ENCODE measurements at regions not wholly inside any gene's neighbourhood (a gene's known extent, or its start where the extent isn't known, plus 50 kb on each side); places are given as distances from the start of the nearest gene placed in this dataset.

DNA sequence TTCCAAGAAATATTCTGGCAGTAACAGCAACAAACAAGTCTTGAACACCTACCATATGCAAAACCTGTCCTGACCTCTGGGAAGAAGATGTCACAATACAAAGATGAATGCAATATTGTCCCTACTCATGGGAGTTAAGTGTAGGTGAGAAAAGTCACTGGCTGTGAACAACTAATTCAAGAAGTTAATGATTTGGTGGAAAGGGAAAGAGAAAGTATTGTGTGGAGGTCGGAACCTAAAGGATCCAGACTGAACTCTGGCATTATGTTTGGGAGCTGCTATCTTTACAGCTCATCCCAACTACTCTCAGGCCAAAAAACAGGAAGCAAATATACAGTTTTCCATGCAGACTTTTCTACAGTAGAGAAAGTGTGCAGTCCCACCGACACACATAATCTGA is 285.3 kb upstream of the PRDM1 start (continued):
- TF ChIP-seq, protein P1, sequence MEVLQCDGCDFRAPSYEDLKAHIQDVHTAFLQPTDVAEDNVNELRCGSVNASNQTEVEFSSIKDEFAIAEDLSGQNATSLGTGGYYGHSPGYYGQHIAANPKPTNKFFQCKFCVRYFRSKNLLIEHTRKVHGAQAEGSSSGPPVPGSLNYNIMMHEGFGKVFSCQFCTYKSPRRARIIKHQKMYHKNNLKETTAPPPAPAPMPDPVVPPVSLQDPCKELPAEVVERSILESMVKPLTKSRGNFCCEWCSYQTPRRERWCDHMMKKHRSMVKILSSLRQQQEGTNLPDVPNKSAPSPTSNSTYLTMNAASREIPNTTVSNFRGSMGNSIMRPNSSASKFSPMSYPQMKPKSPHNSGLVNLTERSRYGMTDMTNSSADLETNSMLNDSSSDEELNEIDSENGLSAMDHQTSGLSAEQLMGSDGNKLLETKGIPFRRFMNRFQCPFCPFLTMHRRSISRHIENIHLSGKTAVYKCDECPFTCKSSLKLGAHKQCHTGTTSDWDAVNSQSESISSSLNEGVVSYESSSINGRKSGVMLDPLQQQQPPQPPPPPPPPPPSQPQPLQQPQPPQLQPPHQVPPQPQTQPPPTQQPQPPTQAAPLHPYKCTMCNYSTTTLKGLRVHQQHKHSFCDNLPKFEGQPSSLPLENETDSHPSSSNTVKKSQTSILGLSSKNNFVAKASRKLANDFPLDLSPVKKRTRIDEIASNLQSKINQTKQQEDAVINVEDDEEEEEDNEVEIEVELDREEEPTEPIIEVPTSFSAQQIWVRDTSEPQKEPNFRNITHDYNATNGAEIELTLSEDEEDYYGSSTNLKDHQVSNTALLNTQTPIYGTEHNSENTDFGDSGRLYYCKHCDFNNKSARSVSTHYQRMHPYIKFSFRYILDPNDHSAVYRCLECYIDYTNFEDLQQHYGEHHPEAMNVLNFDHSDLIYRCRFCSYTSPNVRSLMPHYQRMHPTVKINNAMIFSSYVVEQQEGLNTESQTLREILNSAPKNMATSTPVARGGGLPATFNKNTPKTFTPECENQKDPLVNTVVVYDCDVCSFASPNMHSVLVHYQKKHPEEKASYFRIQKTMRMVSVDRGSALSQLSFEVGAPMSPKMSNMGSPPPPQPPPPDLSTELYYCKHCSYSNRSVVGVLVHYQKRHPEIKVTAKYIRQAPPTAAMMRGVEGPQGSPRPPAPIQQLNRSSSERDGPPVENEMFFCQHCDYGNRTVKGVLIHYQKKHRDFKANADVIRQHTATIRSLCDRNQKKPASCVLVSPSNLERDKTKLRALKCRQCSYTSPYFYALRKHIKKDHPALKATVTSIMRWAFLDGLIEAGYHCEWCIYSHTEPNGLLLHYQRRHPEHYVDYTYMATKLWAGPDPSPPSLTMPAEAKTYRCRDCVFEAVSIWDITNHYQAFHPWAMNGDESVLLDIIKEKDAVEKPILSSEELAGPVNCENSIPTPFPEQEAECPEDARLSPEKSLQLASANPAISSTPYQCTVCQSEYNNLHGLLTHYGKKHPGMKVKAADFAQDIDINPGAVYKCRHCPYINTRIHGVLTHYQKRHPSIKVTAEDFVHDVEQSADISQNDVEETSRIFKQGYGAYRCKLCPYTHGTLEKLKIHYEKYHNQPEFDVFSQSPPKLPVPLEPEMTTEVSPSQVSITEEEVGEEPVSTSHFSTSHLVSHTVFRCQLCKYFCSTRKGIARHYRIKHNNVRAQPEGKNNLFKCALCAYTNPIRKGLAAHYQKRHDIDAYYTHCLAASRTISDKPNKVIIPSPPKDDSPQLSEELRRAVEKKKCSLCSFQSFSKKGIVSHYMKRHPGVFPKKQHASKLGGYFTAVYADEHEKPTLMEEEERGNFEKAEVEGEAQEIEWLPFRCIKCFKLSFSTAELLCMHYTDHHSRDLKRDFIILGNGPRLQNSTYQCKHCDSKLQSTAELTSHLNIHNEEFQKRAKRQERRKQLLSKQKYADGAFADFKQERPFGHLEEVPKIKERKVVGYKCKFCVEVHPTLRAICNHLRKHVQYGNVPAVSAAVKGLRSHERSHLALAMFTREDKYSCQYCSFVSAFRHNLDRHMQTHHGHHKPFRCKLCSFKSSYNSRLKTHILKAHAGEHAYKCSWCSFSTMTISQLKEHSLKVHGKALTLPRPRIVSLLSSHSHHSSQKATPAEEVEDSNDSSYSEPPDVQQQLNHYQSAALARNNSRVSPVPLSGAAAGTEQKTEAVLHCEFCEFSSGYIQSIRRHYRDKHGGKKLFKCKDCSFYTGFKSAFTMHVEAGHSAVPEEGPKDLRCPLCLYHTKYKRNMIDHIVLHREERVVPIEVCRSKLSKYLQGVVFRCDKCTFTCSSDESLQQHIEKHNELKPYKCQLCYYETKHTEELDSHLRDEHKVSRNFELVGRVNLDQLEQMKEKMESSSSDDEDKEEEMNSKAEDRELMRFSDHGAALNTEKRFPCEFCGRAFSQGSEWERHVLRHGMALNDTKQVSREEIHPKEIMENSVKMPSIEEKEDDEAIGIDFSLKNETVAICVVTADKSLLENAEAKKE (CRISPR knock-in tag; IDR thresholded peaks at IDR 0.05): no peak

DNA sequence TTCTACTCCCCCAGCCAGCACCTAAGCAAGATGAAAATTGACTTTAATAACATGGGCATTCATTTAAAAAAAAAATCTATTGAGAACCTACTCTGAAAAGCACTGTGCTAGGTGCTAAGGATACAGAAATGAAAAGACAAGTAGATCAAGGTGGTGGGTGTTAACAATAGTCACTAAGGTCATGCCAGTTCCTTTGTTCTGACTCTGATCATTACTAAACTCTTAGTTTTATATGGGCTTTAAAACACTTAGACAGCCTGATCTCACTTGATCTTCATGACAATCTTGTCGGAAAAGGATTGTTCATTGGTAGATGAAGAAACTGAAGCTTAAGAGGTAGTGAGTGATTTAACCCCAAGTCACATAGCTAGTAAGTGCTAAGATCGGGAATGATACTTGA is 285.7 kb upstream of the PRDM1 start:
- Histone ChIP-seq H3K9me2 (ENCODE audit: insufficient read depth) (peaks cover 6% of the 10 kb centered on the region; the same call in 1 of the 2 replicates), H3K27ac (ENCODE audit: low read depth) (no peak overlapping the region), H3K36me3 (ENCODE audit: insufficient read depth) (no peaks in the 10 kb centered on the region), H3K4me3 (no peak overlapping the region), H4K20me1 (replicated peaks; ENCODE audit: insufficient read depth) (no peaks in the 10 kb centered on the region), H3K27me3 (ENCODE audit: insufficient read depth) (no peaks in the 10 kb centered on the region), H2AFZ (no peak overlapping the region), H3K79me2 (replicated peaks; ENCODE audit: insufficient read depth) (no peaks in the 10 kb centered on the region), H3F3A (replicated peaks; ENCODE audit: low read depth) (no peaks in the 10 kb centered on the region), H3K4me1 (ENCODE audit: insufficient read depth) (no peaks in the 10 kb centered on the region), H3K4me2 (no peak overlapping the region)
- H3K4me1 Mint-ChIP-seq: peaks cover 4% of the 10 kb centered on the region; the same call in 2 of the 3 replicates
- H3K36me3 Mint-ChIP-seq (ENCODE audit: low read depth): no peaks in the 10 kb centered on the region
- ATAC-seq (no peak), DNase-seq (ENCODE audit: low spot score) (no peak)
- H3K27me3 Mint-ChIP-seq (ENCODE audit: insufficient read depth, low read depth, poor library complexity): no peaks in the 10 kb centered on the region
- no peak overlapping the region for H3K4me3 Mint-ChIP-seq
- no peaks in the 10 kb centered on the region for H3K9me3 Mint-ChIP-seq
- no peak overlapping the region for H3K27ac Mint-ChIP-seq
- TF ChIP-seq EZH2 (IDR thresholded peaks at IDR 0.05; ENCODE audit: low read depth, unreplicated experiment): no peak
- TF ChIP-seq ZNF114 (CRISPR knock-in tag; IDR thresholded peaks at IDR 0.05): no peak
- TF ChIP-seq STAT1 (IDR thresholded peaks at IDR 0.05; ENCODE audit: unreplicated experiment): no peak
- TF ChIP-seq NANOG (IDR thresholded peaks at IDR 0.05; ENCODE audit: borderline replicate concordance): no peak
- TF ChIP-seq, protein P2, sequence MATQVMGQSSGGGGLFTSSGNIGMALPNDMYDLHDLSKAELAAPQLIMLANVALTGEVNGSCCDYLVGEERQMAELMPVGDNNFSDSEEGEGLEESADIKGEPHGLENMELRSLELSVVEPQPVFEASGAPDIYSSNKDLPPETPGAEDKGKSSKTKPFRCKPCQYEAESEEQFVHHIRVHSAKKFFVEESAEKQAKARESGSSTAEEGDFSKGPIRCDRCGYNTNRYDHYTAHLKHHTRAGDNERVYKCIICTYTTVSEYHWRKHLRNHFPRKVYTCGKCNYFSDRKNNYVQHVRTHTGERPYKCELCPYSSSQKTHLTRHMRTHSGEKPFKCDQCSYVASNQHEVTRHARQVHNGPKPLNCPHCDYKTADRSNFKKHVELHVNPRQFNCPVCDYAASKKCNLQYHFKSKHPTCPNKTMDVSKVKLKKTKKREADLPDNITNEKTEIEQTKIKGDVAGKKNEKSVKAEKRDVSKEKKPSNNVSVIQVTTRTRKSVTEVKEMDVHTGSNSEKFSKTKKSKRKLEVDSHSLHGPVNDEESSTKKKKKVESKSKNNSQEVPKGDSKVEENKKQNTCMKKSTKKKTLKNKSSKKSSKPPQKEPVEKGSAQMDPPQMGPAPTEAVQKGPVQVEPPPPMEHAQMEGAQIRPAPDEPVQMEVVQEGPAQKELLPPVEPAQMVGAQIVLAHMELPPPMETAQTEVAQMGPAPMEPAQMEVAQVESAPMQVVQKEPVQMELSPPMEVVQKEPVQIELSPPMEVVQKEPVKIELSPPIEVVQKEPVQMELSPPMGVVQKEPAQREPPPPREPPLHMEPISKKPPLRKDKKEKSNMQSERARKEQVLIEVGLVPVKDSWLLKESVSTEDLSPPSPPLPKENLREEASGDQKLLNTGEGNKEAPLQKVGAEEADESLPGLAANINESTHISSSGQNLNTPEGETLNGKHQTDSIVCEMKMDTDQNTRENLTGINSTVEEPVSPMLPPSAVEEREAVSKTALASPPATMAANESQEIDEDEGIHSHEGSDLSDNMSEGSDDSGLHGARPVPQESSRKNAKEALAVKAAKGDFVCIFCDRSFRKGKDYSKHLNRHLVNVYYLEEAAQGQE (IDR thresholded peaks at IDR 0.05; ENCODE audit: unreplicated experiment): no peak
- TF ChIP-seq, protein P3, sequence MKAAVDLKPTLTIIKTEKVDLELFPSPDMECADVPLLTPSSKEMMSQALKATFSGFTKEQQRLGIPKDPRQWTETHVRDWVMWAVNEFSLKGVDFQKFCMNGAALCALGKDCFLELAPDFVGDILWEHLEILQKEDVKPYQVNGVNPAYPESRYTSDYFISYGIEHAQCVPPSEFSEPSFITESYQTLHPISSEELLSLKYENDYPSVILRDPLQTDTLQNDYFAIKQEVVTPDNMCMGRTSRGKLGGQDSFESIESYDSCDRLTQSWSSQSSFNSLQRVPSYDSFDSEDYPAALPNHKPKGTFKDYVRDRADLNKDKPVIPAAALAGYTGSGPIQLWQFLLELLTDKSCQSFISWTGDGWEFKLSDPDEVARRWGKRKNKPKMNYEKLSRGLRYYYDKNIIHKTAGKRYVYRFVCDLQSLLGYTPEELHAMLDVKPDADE (IDR thresholded peaks at IDR 0.05): no peak
- no peak for TF ChIP-seq JUNB (IDR thresholded peaks at IDR 0.05; ENCODE audit: unreplicated experiment)
- no peak for TF ChIP-seq ZNF331 (CRISPR knock-in tag; IDR thresholded peaks at IDR 0.05; ENCODE audit: low read depth)
- TF ChIP-seq CREB1 (CRISPR knock-in tag; IDR thresholded peaks at IDR 0.05; ENCODE audit: low read depth): no peak
